ENCODE measurements at regions not wholly inside any gene's neighbourhood (a gene's known extent, or its start where the extent isn't known, plus 50 kb on each side); places are given as distances from the start of the nearest gene placed in this dataset.

DNA sequence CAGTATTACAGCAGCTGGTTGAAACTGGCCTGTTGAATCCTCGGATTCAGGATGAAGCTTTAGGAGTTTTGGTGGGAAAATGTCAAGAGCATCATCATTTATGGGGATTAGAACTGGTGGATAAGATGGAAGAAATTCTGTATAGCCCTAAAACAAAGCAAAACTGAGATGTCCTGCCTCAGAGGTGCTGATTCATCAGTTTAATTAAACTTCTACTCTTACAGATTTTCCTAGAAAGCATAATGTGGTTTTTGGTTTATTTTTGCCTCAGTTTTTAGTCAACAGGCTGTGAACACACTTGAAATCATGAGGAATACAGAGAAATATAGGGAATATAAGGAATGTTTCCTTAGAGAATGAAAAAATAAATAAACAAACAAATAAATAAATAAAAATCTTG is 228.7 kb upstream of the POU3F2 start:
- ATAC-seq: no peak
- TF ChIP-seq TSHZ2 (CRISPR knock-in tag; IDR thresholded peaks at IDR 0.05) (no peak), ZFP3 (CRISPR knock-in tag; IDR thresholded peaks at IDR 0.05) (no peak), TOX (CRISPR knock-in tag; IDR thresholded peaks at IDR 0.05; ENCODE audit: borderline replicate concordance) (no peak), PPARA (CRISPR knock-in tag; IDR thresholded peaks at IDR 0.05; ENCODE audit: borderline replicate concordance) (no peak), ZNF565 (CRISPR knock-in tag; conservative IDR thresholded peaks at IDR 0.05; ENCODE audit: low read depth) (no peak), ZC3H10 (CRISPR knock-in tag; IDR thresholded peaks at IDR 0.05) (no peak)

GRCh38 chr6:98627129-98627775 is 207.1 kb upstream of the POU3F2 start:
- ATAC-seq: no peak
- no peak for TF ChIP-seq SNAI2 (CRISPR knock-in tag; IDR thresholded peaks at IDR 0.05)
- no peak for TF ChIP-seq POU6F1 (CRISPR knock-in tag; IDR thresholded peaks at IDR 0.05; ENCODE audit: borderline replicate concordance, low read depth)
- TF ChIP-seq OSR1 (CRISPR knock-in tag; IDR thresholded peaks at IDR 0.05): no peak
- no peak for TF ChIP-seq ZNF565 (CRISPR knock-in tag; conservative IDR thresholded peaks at IDR 0.05; ENCODE audit: low read depth)
- no peak for TF ChIP-seq TSHZ2 (CRISPR knock-in tag; IDR thresholded peaks at IDR 0.05)
- no peak for TF ChIP-seq ZFP30 (CRISPR knock-in tag; IDR thresholded peaks at IDR 0.05)
- TF ChIP-seq GLIS3 (CRISPR knock-in tag; IDR thresholded peaks at IDR 0.05): no peak
- TF ChIP-seq ESRRG (CRISPR knock-in tag; IDR thresholded peaks at IDR 0.05): no peak
- TF ChIP-seq CREB5 (CRISPR knock-in tag; IDR thresholded peaks at IDR 0.05; ENCODE audit: low read depth): no peak
- TF ChIP-seq CSDC2 (CRISPR knock-in tag; IDR thresholded peaks at IDR 0.05): no peak
- TF ChIP-seq ZNF70 (CRISPR knock-in tag; IDR thresholded peaks at IDR 0.05): no peak
- no peak for TF ChIP-seq RARB (CRISPR knock-in tag; IDR thresholded peaks at IDR 0.05)
- TF ChIP-seq CSRNP3 (CRISPR knock-in tag; IDR thresholded peaks at IDR 0.05): no peak
- TF ChIP-seq TOX (CRISPR knock-in tag; IDR thresholded peaks at IDR 0.05; ENCODE audit: borderline replicate concordance): no peak
- no peak for TF ChIP-seq ARNTL (CRISPR knock-in tag; IDR thresholded peaks at IDR 0.05; ENCODE audit: borderline replicate concordance, low read depth)
- TF ChIP-seq, protein P1, sequence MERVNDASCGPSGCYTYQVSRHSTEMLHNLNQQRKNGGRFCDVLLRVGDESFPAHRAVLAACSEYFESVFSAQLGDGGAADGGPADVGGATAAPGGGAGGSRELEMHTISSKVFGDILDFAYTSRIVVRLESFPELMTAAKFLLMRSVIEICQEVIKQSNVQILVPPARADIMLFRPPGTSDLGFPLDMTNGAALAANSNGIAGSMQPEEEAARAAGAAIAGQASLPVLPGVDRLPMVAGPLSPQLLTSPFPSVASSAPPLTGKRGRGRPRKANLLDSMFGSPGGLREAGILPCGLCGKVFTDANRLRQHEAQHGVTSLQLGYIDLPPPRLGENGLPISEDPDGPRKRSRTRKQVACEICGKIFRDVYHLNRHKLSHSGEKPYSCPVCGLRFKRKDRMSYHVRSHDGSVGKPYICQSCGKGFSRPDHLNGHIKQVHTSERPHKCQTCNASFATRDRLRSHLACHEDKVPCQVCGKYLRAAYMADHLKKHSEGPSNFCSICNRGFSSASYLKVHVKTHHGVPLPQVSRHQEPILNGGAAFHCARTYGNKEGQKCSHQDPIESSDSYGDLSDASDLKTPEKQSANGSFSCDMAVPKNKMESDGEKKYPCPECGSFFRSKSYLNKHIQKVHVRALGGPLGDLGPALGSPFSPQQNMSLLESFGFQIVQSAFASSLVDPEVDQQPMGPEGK (CRISPR knock-in tag; IDR thresholded peaks at IDR 0.05; ENCODE audit: borderline replicate concordance): no peak

Data from SK-N-SH treated with all-trans-retinoic acid at 6 μM for 48 hours (cell line).